Chondrocyte (in vitro differentiated cells): ENCODE measurements at regions not wholly inside any gene's neighbourhood (a gene's known extent, or its start where the extent isn't known, plus 50 kb on each side); places are given as distances from the start of the nearest gene placed in this dataset.
"Not testable (repeated sequence)": the region's sequence is repeated elsewhere in the genome, so short reads cannot be mapped to it uniquely, and the experiment has no call there.

Experiments used
- DNase-seq: peaks from one replicate; pipeline ENCODE4 v3.0.0; 2021; ENCODE audit warnings: mixed read lengths, low spot score
- H3K27ac Mint-ChIP-seq: one replicate; pipeline ENCODE4 v1.8.0; 2021; ENCODE audit warnings: mild to moderate bottlenecking, moderate library complexity, mixed read lengths; ENCODE audit not compliant: unreplicated experiment
- H3K27me3 Mint-ChIP-seq: 2 replicates; pipeline ENCODE4 v1.8.0; 2021; ENCODE audit warnings: low read depth, mixed read lengths
- H3K36me3 Mint-ChIP-seq: 2 replicates; pipeline ENCODE4 v1.8.0; 2021; ENCODE audit warnings: low read depth, mixed read lengths
- H3K4me1 Mint-ChIP-seq: 2 replicates; pipeline ENCODE4 v1.8.0; 2021; ENCODE audit warnings: low read depth, mild to moderate bottlenecking, mixed read lengths
- H3K4me3 Mint-ChIP-seq: one replicate; pipeline ENCODE4 v1.8.0; 2021; ENCODE audit warnings: mild to moderate bottlenecking, moderate library complexity, mixed read lengths; ENCODE audit not compliant: unreplicated experiment
- H3K9me3 Mint-ChIP-seq: 2 replicates; pipeline ENCODE4 v1.8.0; 2021; ENCODE audit warnings: low read depth, mixed read lengths
- CTCF ChIP-seq: fragments of 200-600 bp; sonication (generic); IDR thresholded peaks from 2 replicates; pipeline ENCODE4 v1.5.0; 2021; ENCODE audit warnings: antibody characterized with exemption, mild to moderate bottlenecking, moderate library complexity

- no peak for DNase-seq
- Mint-ChIP-seq H3K9me3 (peaks cover 4% of the 10 kb centered on the region), H3K27ac (no peak overlapping the region), H3K27me3 (no peaks in the 10 kb centered on the region), H3K4me1 (peaks cover 25% of the 10 kb centered on the region), H3K36me3 (peaks cover 4% of the 10 kb centered on the region), H3K4me3 (no peak overlapping the region)
- no peak for TF ChIP-seq CTCF
Measured at GRCh38 chr4:124123721-124124120, 588.8 kb downstream of the ANKRD50 start.

- H3K36me3 Mint-ChIP-seq, result peaks cover 17% of the 10 kb centered on the region
- not testable (repeated sequence) for H3K4me3 Mint-ChIP-seq, H3K4me1 Mint-ChIP-seq, DNase-seq, H3K27me3 Mint-ChIP-seq, H3K27ac Mint-ChIP-seq
- peaks cover 30% of the 10 kb centered on the region for H3K9me3 Mint-ChIP-seq
Measured at GRCh38 chr4:124131324-124131723, 581.2 kb downstream of the ANKRD50 start.

- no peak for DNase-seq
- TF ChIP-seq CTCF, result no peak
- Mint-ChIP-seq H3K4me1 (peaks cover 4% of the 10 kb centered on the region), H3K36me3 (peaks cover 17% of the 10 kb centered on the region), H3K4me3 (no peak overlapping the region), H3K9me3 (peaks cover 30% of the 10 kb centered on the region), H3K27me3 (no peaks in the 10 kb centered on the region), H3K27ac (no peak overlapping the region)
Measured at GRCh38 chr4:124132161-124132560, 580.4 kb downstream of the ANKRD50 start.

GRCh38 chr4:124133753-124134152, 578.8 kb downstream of the ANKRD50 start:
- Mint-ChIP-seq H3K4me1 (peaks cover 4% of the 10 kb centered on the region), H3K36me3 (peaks cover 13% of the 10 kb centered on the region), H3K9me3 (peaks cover 26% of the 10 kb centered on the region), H3K4me3 (no peak overlapping the region), H3K27ac (no peak overlapping the region), H3K27me3 (no peaks in the 10 kb centered on the region)
- TF ChIP-seq CTCF, result no peak
- no peak for DNase-seq

GRCh38 chr4:124135409-124135813, 577.1 kb downstream of the ANKRD50 start:
- Mint-ChIP-seq H3K4me1 (peaks cover 4% of the 10 kb centered on the region), H3K27me3 (no peaks in the 10 kb centered on the region), H3K9me3 (peaks cover 14% of the 10 kb centered on the region), H3K4me3 (no peak overlapping the region), H3K27ac (no peak overlapping the region), H3K36me3 (peaks cover 7% of the 10 kb centered on the region)
- TF ChIP-seq CTCF, result no peak
- no peak for DNase-seq

GRCh38 chr4:124139044-124139443, 573.5 kb downstream of the ANKRD50 start:
- Mint-ChIP-seq H3K9me3 (peaks cover 3% of the 10 kb centered on the region), H3K27ac (no peak overlapping the region), H3K36me3 (no peaks in the 10 kb centered on the region), H3K4me3 (no peak overlapping the region), H3K27me3 (no peaks in the 10 kb centered on the region), H3K4me1 (peaks cover 4% of the 10 kb centered on the region)
- no peak for TF ChIP-seq CTCF
- DNase-seq, result no peak
